CD14-positive monocyte (primary cell): ENCODE measurements at regions not wholly inside any gene's neighbourhood (a gene's known extent, or its start where the extent isn't known, plus 50 kb on each side); places are given as distances from the start of the nearest gene placed in this dataset.

ENCODE experiments used
- DNase-seq, 3 donors: peaks; one replicate each; pipeline ENCODE4 v3.0.0-alpha.2; 2011 to 2022
- H2AFZ ChIP-seq: 2 replicates; pipeline ENCODE4 v1.6.0; 2012; ENCODE audit warnings: mild to moderate bottlenecking, low read depth, low read length, inconsistent platforms; ENCODE audit not compliant: insufficient read depth, poor library complexity, severe bottlenecking
- H3K27ac ChIP-seq, 2 donors: 1 replicate in 1 of 2; 2 replicates in 1 of 2; pipeline ENCODE4 v1.5.1; 2012 to 2013; ENCODE audit warnings: low read length in 2 of 2, control low read depth in 1 of 2, inconsistent platforms in 1 of 2, low read depth in 1 of 2, mild to moderate bottlenecking in 1 of 2
- H3K27me3 ChIP-seq, 2 donors: one replicate each; pipeline versions ENCODE4 v1.6.0 to v1.6.1; 2011 to 2013; ENCODE audit warnings: low read length in 2 of 2; ENCODE audit not compliant: control insufficient read depth in 2 of 2, insufficient read depth in 2 of 2
- H3K36me3 ChIP-seq, 2 donors: replicated peaks in 1 of 2; 1 replicate in 1 of 2; 2 replicates in 1 of 2; pipeline versions ENCODE4 v1.5.1 to v1.6.1; 2012 to 2013; ENCODE audit warnings: low read length in 2 of 2, control low read depth in 1 of 2, inconsistent platforms in 1 of 2, mild to moderate bottlenecking in 1 of 2; ENCODE audit not compliant: insufficient read depth in 2 of 2, control insufficient read depth in 1 of 2
- H3K4me1 ChIP-seq, 2 donors: 1 replicate in 1 of 2; 2 replicates in 1 of 2; pipeline versions ENCODE4 v1.5.1 to v1.6.1; 2012 to 2013; ENCODE audit warnings: low read length in 2 of 2, control low read depth in 1 of 2, inconsistent platforms in 1 of 2, mild to moderate bottlenecking in 1 of 2, moderate library complexity in 1 of 2; ENCODE audit not compliant: insufficient read depth in 2 of 2, control insufficient read depth in 1 of 2
- H3K4me2 ChIP-seq: replicated peaks from 2 replicates; pipeline ENCODE3; 2012; ENCODE audit warnings: low read length, moderate library complexity, mild to moderate bottlenecking; ENCODE audit not compliant: poor library complexity, severe bottlenecking; ENCODE audit errors: extremely low read depth
- H3K4me3 ChIP-seq, 3 experiments: fragments of 200-600 bp in 1 of 3; sonication (generic) in 1 of 3; replicated peaks in 1 of 3; 1 replicate in 2 of 3; 2 replicates in 1 of 3; pipeline ENCODE4 v1.5.1; 2011 to 2013; ENCODE audit warnings: low read length in 3 of 3, mild to moderate bottlenecking in 3 of 3, control low read depth in 2 of 3, low read depth in 2 of 3, inconsistent platforms in 1 of 3, moderate library complexity in 1 of 3
- H3K79me2 ChIP-seq: 2 replicates; pipeline ENCODE4 v1.6.0; 2012; ENCODE audit warnings: mild to moderate bottlenecking, control low read depth, inconsistent platforms, low read length, moderate library complexity; ENCODE audit not compliant: insufficient read depth
- H3K9ac ChIP-seq: 2 replicates; pipeline ENCODE4 v1.6.0; 2017; ENCODE audit warnings: low read length, mild to moderate bottlenecking; ENCODE audit not compliant: insufficient read depth, poor library complexity, severe bottlenecking
- H3K9me3 ChIP-seq, 2 donors: replicated peaks in 1 of 2; 1 replicate in 1 of 2; 2 replicates in 1 of 2; pipeline versions ENCODE4 v1.5.1 to v1.6.1; 2012 to 2013; ENCODE audit warnings: low read length in 2 of 2, control low read depth in 1 of 2; ENCODE audit not compliant: control insufficient read depth in 1 of 2, insufficient read depth in 1 of 2
- H4K20me1 ChIP-seq: 2 replicates; pipeline ENCODE4 v1.6.0; 2012; ENCODE audit warnings: mild to moderate bottlenecking, low read length, control low read depth, moderate library complexity; ENCODE audit not compliant: insufficient read depth
- H3K27ac Mint-ChIP-seq, 7 donors: one replicate each; pipeline ENCODE4 v1.8.0; 2020; ENCODE audit warnings: mild to moderate bottlenecking in 7 of 7, mixed read lengths in 7 of 7, moderate library complexity in 6 of 7, inconsistent platforms in 2 of 7
- H3K27me3 Mint-ChIP-seq, 3 donors: one replicate each; pipeline ENCODE4 v1.8.0; 2021 to 2022; ENCODE audit warnings: low read depth in 3 of 3, mild to moderate bottlenecking in 3 of 3, mixed read lengths in 3 of 3, moderate library complexity in 3 of 3, inconsistent platforms in 1 of 3
- H3K36me3 Mint-ChIP-seq, 2 donors: one replicate each; pipeline ENCODE4 v1.8.0; 2020; ENCODE audit warnings: mixed read lengths in 2 of 2, inconsistent platforms in 1 of 2, mild to moderate bottlenecking in 1 of 2
- H3K4me1 Mint-ChIP-seq: one replicate; pipeline ENCODE4 v1.8.0; 2020; ENCODE audit warnings: mild to moderate bottlenecking, mixed read lengths
- H3K4me3 Mint-ChIP-seq, 2 donors: one replicate each; pipeline ENCODE4 v1.8.0; 2020; ENCODE audit warnings: mild to moderate bottlenecking in 2 of 2, mixed read lengths in 2 of 2, moderate library complexity in 1 of 2
- H3K9me3 Mint-ChIP-seq, 7 donors: one replicate each; pipeline ENCODE4 v1.8.0; 2020 to 2022; ENCODE audit warnings: mixed read lengths in 7 of 7, mild to moderate bottlenecking in 6 of 7, moderate library complexity in 6 of 7, inconsistent platforms in 2 of 7
- WGBS: methylation state at CpG from one replicate; pipeline ENCODE4 v1.1.5; 2013; ENCODE audit warnings: missing lambda C conversion rate; ENCODE audit not compliant: insufficient coverage; 5-methylcytosine and 5-hydroxymethylcytosine counted together
- intact Hi-C, 2 donors: fragments of 100-400 bp; cut with micrococcal nuclease; formaldehyde crosslinking; loops; one replicate each; pipeline versions ENCODE4 v1.15.0 to v1.15.1; 2023
- TF ChIP-seq, protein P1 (sequence below): fragments of 200-600 bp; IDR thresholded peaks from one replicate; pipeline ENCODE4 v1.8.0; 2022; ENCODE audit warnings: antibody characterized with exemption, mild to moderate bottlenecking

DNA sequence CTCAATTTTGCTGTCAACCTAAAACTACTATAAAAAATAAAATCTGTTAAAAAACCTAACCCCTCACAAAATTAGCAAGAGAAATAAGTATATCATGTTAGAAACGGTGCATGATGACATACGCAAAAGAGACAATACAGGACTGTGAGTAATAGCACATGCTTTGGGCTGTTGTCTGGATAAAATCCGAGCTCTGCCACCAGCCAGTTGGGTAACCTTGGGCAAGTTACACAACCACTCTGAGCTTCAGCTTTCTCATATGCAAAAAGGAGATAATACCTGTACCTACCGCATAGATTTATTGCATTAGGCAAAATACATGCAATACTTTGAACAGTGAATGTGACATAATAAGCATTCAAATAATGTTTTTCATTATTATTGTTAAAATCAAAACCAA is 481.7 kb downstream of the TLE1 start:
- no peak overlapping the region for H3K4me3 Mint-ChIP-seq
- H3K27me3 Mint-ChIP-seq: peaks cover 0 to 2% (median 0%) of the 10 kb centered on the region in 3 donors
- TF ChIP-seq, protein P1, sequence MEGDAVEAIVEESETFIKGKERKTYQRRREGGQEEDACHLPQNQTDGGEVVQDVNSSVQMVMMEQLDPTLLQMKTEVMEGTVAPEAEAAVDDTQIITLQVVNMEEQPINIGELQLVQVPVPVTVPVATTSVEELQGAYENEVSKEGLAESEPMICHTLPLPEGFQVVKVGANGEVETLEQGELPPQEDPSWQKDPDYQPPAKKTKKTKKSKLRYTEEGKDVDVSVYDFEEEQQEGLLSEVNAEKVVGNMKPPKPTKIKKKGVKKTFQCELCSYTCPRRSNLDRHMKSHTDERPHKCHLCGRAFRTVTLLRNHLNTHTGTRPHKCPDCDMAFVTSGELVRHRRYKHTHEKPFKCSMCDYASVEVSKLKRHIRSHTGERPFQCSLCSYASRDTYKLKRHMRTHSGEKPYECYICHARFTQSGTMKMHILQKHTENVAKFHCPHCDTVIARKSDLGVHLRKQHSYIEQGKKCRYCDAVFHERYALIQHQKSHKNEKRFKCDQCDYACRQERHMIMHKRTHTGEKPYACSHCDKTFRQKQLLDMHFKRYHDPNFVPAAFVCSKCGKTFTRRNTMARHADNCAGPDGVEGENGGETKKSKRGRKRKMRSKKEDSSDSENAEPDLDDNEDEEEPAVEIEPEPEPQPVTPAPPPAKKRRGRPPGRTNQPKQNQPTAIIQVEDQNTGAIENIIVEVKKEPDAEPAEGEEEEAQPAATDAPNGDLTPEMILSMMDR: no peak
- Histone ChIP-seq H3K27me3 (no peaks in the 10 kb centered on the region), H2AFZ (no peak overlapping the region), H3K4me2 (no peak overlapping the region), H3K79me2 (no peaks in the 10 kb centered on the region), H3K36me3 (no peaks in the 10 kb centered on the region), H3K4me3 (no peak overlapping the region), H3K4me1 (no peaks in the 10 kb centered on the region), H4K20me1 (no peaks in the 10 kb centered on the region), H3K9ac (no peak overlapping the region), H3K9me3 (no peaks in the 10 kb centered on the region), H3K27ac (no peak overlapping the region)
- no CpG with 5 or more reads among the region's 4 CpGs for WGBS
- H3K27ac Mint-ChIP-seq: no peak overlapping the region
- no peak for DNase-seq
- H3K9me3 Mint-ChIP-seq: peaks cover 0 to 10% (median 0%) of the 10 kb centered on the region in 7 donors
- no peaks in the 10 kb centered on the region for H3K36me3 Mint-ChIP-seq
- intact Hi-C loops: no loop called here
- no peaks in the 10 kb centered on the region for H3K4me1 Mint-ChIP-seq

DNA sequence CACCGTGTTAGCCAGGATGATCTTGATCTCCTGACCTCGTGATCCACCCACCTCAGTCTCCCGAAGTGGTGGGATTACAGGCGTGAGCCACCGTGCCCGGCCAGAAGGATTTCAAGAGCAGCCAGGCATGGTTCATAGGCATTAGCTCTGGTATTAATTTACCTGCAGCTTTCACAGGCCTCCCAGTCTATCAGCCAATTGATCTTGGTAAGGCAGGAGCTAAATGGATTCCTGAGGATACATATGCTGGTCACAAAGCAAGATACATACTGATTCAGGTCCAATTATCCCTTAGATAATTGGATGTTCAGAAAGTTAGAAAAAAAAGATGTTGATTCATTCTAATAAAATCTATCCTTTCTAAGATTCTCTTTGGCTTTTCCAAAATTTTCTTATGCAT is 487.1 kb downstream of the TLE1 start:
- no peak overlapping the region for H3K4me2 ChIP-seq
- H3K27me3 ChIP-seq: no peaks in the 10 kb centered on the region
- H3K27me3 Mint-ChIP-seq: peaks cover 0 to 2% (median 0%) of the 10 kb centered on the region in 3 donors
- no peaks in the 10 kb centered on the region for H3K36me3 ChIP-seq
- H3K4me3 ChIP-seq: no peak overlapping the region
- H3K79me2 ChIP-seq: no peaks in the 10 kb centered on the region
- H3K27ac ChIP-seq: no peak overlapping the region
- TF ChIP-seq, protein P1: no peak
- no peak overlapping the region for H3K4me3 Mint-ChIP-seq
- no peaks in the 10 kb centered on the region for H4K20me1 ChIP-seq
- H3K4me1 ChIP-seq: no peaks in the 10 kb centered on the region
- peaks cover 1 to 13% (median 6%) of the 10 kb centered on the region in 7 donors for H3K9me3 Mint-ChIP-seq
- H2AFZ ChIP-seq: no peak overlapping the region
- DNase-seq: no peak
- H3K4me1 Mint-ChIP-seq: no peaks in the 10 kb centered on the region
- no peak overlapping the region for H3K9ac ChIP-seq
- H3K36me3 Mint-ChIP-seq: no peaks in the 10 kb centered on the region
- intact Hi-C loops: no loop called here
- 98% methylated on average over 5 of the region's 6 CpGs for WGBS
- no peaks in the 10 kb centered on the region for H3K9me3 ChIP-seq
- H3K27ac Mint-ChIP-seq: no peak overlapping the region
